Ishikawa (cell line): ENCODE measurements at regions not wholly inside any gene's neighbourhood (a gene's known extent, or its start where the extent isn't known, plus 50 kb on each side); places are given as distances from the start of the nearest gene placed in this dataset.

ENCODE experiments used
- CEBPB ChIP-seq: IDR thresholded peaks from 2 replicates; pipeline ENCODE4 v1.6.1; 2012
- CREB1 ChIP-seq: IDR thresholded peaks from 2 replicates; pipeline ENCODE4 v1.6.1; 2012; ENCODE audit warnings: low read depth
- EGR1 ChIP-seq: IDR thresholded peaks from 2 replicates; pipeline ENCODE4 v1.6.1; 2012
- EP300 ChIP-seq: IDR thresholded peaks from 2 replicates; pipeline ENCODE4 v1.6.1; 2012; ENCODE audit warnings: borderline replicate concordance
- FOXM1 ChIP-seq: IDR thresholded peaks from 2 replicates; pipeline ENCODE4 v1.6.1; 2012; ENCODE audit warnings: low read depth, borderline replicate concordance
- MAX ChIP-seq: IDR thresholded peaks from 2 replicates; pipeline ENCODE4 v1.6.1; 2012
- NFIC ChIP-seq: IDR thresholded peaks from 2 replicates; pipeline ENCODE4 v1.6.1; 2012
- RAD21 ChIP-seq: IDR thresholded peaks from 2 replicates; pipeline ENCODE4 v1.6.1; 2012; ENCODE audit warnings: low read depth
- TAF1 ChIP-seq: IDR thresholded peaks from 2 replicates; pipeline ENCODE4 v1.6.1; 2012; ENCODE audit warnings: low read depth, mild to moderate bottlenecking
- TCF12 ChIP-seq: IDR thresholded peaks from 2 replicates; pipeline ENCODE4 v1.6.1; 2012; ENCODE audit warnings: low read depth
- TEAD4 ChIP-seq: IDR thresholded peaks from 2 replicates; pipeline ENCODE4 v1.6.1; 2012
- YY1 ChIP-seq: IDR thresholded peaks from 2 replicates; pipeline ENCODE4 v1.6.1; 2012; ENCODE audit warnings: low read depth
- ZBTB7A ChIP-seq: IDR thresholded peaks from 2 replicates; pipeline ENCODE4 v1.6.1; 2012; ENCODE audit warnings: low read depth
- TF ChIP-seq, protein P1 (sequence below): IDR thresholded peaks from 2 replicates; pipeline ENCODE4 v1.6.1; 2012; ENCODE audit warnings: low read depth, mild to moderate bottlenecking
- TF ChIP-seq, protein P2 (sequence below): IDR thresholded peaks from 2 replicates; pipeline ENCODE4 v1.6.1; 2012

DNA sequence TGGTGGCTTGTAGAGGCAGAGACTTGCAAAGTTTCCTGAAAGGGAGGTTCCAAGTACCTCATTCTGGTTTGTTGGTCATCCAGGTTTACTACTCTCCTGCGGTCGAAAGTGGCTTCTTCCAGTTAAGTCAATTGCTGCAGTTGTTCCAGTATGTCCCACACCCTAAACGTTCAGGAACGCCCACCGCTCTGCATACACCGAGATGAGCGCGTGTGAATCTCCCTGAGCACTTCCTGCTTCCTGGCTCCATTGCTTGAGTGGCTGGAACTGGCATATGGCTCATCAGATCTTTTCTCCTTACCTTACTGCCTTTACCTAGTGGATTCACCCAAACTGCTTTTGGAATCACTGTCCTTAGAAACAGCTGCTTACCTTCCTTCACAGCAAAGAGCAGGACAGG, 59.1 kb upstream of the GLIS3 start:
- TF ChIP-seq TCF12: no peak
- TF ChIP-seq MAX: no peak
- TF ChIP-seq, protein P1, sequence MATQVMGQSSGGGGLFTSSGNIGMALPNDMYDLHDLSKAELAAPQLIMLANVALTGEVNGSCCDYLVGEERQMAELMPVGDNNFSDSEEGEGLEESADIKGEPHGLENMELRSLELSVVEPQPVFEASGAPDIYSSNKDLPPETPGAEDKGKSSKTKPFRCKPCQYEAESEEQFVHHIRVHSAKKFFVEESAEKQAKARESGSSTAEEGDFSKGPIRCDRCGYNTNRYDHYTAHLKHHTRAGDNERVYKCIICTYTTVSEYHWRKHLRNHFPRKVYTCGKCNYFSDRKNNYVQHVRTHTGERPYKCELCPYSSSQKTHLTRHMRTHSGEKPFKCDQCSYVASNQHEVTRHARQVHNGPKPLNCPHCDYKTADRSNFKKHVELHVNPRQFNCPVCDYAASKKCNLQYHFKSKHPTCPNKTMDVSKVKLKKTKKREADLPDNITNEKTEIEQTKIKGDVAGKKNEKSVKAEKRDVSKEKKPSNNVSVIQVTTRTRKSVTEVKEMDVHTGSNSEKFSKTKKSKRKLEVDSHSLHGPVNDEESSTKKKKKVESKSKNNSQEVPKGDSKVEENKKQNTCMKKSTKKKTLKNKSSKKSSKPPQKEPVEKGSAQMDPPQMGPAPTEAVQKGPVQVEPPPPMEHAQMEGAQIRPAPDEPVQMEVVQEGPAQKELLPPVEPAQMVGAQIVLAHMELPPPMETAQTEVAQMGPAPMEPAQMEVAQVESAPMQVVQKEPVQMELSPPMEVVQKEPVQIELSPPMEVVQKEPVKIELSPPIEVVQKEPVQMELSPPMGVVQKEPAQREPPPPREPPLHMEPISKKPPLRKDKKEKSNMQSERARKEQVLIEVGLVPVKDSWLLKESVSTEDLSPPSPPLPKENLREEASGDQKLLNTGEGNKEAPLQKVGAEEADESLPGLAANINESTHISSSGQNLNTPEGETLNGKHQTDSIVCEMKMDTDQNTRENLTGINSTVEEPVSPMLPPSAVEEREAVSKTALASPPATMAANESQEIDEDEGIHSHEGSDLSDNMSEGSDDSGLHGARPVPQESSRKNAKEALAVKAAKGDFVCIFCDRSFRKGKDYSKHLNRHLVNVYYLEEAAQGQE: no peak
- TF ChIP-seq YY1: no peak
- TF ChIP-seq EP300: no peak

GRCh38 chr9:4357929-4358328, 58.1 kb upstream of the GLIS3 start:
- TF ChIP-seq, protein P1: no peak
- TF ChIP-seq RAD21: no peak
- no peak for TF ChIP-seq FOXM1
- TF ChIP-seq CEBPB: no peak
- TF ChIP-seq TEAD4: no peak
- no peak for TF ChIP-seq TCF12
- TF ChIP-seq, protein P2, sequence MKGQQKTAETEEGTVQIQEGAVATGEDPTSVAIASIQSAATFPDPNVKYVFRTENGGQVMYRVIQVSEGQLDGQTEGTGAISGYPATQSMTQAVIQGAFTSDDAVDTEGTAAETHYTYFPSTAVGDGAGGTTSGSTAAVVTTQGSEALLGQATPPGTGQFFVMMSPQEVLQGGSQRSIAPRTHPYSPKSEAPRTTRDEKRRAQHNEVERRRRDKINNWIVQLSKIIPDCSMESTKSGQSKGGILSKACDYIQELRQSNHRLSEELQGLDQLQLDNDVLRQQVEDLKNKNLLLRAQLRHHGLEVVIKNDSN: no peak
- TF ChIP-seq YY1: no peak
- no peak for TF ChIP-seq TAF1
- TF ChIP-seq EP300: no peak
- no peak for TF ChIP-seq MAX
- TF ChIP-seq EGR1: no peak
- TF ChIP-seq ZBTB7A: no peak

DNA sequence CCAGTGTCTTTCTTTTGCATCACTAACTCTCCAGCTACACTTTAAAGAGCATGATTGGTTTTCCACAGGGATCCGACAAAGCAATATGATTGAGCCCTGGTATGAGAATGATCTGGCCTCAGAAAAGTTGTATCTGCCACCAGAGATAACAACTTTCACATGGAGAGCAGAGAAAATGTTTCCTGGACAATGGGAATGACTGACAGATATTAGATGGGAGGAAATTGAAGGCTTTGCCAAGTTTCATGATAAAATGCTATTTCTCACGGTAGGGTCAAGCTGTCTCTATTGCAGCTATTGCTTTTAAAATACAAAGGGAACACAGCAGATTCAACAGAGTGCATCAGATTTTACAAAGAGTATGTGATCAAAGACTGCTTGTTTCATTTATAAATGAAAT, 56.4 kb upstream of the GLIS3 start:
- no peak for TF ChIP-seq NFIC
- TF ChIP-seq YY1: no peak

DNA sequence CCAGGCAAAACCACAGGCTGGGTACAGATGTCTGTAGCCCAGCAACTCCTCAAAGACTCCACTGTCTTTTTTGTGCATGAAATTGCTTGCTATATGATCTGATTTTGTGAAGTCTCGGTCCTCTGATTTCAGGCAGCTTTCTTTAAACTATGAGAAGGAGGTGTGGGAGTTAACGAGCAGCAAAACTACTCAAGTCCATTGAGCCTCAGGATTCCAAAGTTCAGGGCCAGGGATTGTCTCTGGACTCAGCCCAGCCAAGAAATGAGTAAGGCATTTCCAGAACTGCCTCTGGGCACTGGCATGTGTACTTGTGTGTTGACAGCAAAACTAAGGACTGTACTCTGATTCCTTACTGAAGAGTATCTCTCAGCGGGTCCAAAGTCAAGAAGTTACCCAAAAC, 53.4 kb upstream of the GLIS3 start:
- TF ChIP-seq TAF1 (no peak), FOXM1 (no peak), CREB1 (no peak), NFIC (no peak), EP300 (no peak), CEBPB (no peak), RAD21 (no peak), TEAD4 (no peak), ZBTB7A (no peak), YY1 (no peak), MAX (no peak), EGR1 (no peak), TCF12 (no peak)
- TF ChIP-seq, protein P1: no peak
- TF ChIP-seq, protein P2: no peak

- no peak for TF ChIP-seq TEAD4
- TF ChIP-seq, protein P1: peak; percentile 71
Measured at GRCh38 chr9:4349816-4350418, 50.0 kb upstream of the GLIS3 start.
